PC-9 (cell line): ENCODE measurements at regions not wholly inside any gene's neighbourhood (a gene's known extent, or its start where the extent isn't known, plus 50 kb on each side); places are given as distances from the start of the nearest gene placed in this dataset.

Experiments
- EZH2 ChIP-seq: fragments of 200-600 bp; sonication (generic); IDR thresholded peaks from 2 replicates; pipeline ENCODE4 v1.8.0; 2017; ENCODE audit warnings: antibody characterized with exemption, low read depth
- TF ChIP-seq, protein P1 (sequence below): fragments of 200-600 bp; sonication (generic); conservative IDR thresholded peaks from 2 replicates; pipeline ENCODE4 v1.6.1; 2017; ENCODE audit warnings: mixed run types, antibody characterized with exemption, mild to moderate bottlenecking, moderate library complexity

DNA sequence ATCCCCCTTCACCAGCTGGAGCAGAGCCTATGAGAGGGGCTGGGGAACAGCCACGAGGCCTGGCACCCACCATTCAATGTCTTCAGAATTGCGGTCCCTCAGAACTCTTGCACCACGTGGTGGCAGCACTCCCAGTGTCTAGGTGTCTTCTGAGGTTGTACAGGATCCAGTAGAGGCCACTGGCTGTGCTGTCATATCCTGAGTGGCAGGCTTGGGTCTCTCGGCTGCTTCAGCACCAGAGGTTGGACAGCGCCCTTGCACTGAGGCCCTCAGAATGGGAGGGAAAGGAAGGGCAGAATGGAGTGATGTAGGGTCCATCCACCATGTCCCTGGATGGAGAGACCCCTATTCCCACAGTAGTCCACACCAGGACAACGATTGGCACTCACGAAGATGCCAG, 112.0 kb upstream of the TEKT4 start:
- TF ChIP-seq, protein P1, sequence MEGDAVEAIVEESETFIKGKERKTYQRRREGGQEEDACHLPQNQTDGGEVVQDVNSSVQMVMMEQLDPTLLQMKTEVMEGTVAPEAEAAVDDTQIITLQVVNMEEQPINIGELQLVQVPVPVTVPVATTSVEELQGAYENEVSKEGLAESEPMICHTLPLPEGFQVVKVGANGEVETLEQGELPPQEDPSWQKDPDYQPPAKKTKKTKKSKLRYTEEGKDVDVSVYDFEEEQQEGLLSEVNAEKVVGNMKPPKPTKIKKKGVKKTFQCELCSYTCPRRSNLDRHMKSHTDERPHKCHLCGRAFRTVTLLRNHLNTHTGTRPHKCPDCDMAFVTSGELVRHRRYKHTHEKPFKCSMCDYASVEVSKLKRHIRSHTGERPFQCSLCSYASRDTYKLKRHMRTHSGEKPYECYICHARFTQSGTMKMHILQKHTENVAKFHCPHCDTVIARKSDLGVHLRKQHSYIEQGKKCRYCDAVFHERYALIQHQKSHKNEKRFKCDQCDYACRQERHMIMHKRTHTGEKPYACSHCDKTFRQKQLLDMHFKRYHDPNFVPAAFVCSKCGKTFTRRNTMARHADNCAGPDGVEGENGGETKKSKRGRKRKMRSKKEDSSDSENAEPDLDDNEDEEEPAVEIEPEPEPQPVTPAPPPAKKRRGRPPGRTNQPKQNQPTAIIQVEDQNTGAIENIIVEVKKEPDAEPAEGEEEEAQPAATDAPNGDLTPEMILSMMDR, result no peak
- TF ChIP-seq EZH2, result no peak
